Gastroesophageal sphincter (tissue), 3 donors: ENCODE measurements at regions not wholly inside any gene's neighbourhood (a gene's known extent, or its start where the extent isn't known, plus 50 kb on each side); places are given as distances from the start of the nearest gene placed in this dataset.

ENCODE experiments used
- CTCF ChIP-seq, 4 experiments: fragments of 200-600 bp in 2 of 4; fragments of 450-650 bp in 2 of 4; sonication (generic) in 1 of 4; IDR thresholded peaks; one replicate each; pipeline ENCODE4 v1.5.1; 2017 to 2019; ENCODE audit warnings: antibody characterized with exemption in 4 of 4, mild to moderate bottlenecking in 2 of 4, moderate library complexity in 2 of 4
- EP300 ChIP-seq: sonication (generic); formaldehyde crosslinking; IDR thresholded peaks from one replicate; pipeline ENCODE4 v1.6.1; 2017; ENCODE audit warnings: antibody characterized with exemption, mild to moderate bottlenecking

DNA sequence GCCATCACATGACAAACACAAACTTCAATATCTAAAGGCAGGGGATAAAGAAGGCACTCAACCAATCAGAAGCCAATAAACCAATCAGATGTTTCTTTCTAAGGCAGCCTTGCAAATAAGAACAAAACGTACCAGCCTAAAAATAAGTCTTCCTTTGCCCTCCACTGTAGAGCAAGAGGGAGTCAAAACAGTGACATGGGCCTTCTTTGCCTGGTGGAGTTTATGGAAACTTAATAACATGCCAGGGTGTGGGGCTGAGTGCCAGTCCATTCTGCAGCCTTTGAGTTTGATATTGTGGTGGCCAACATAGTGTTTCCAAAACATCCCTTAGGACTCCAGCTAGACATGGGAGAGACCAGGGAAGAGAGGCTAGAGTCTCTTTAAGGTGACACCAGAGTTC is 126.1 kb upstream of the NECTIN1 start:
- TF ChIP-seq CTCF (IDR thresholded peaks at IDR 0.05) (no peak), EP300 (no peak)
